SK-N-SH treated with all-trans-retinoic acid at 6 μM for 48 hours (cell line): ENCODE measurements at regions not wholly inside any gene's neighbourhood (a gene's known extent, or its start where the extent isn't known, plus 50 kb on each side); places are given as distances from the start of the nearest gene placed in this dataset.

Source experiments
- ATAC-seq: fragments of 200-7000 bp; cut with Tn5 transposase; 3 replicates; pipeline ENCODE4 v1.9.1; 2020; ENCODE audit warnings: mild to moderate bottlenecking, moderate library complexity
- ARNTL ChIP-seq: fragments of 450-650 bp; formaldehyde crosslinking; IDR thresholded peaks from 2 replicates; pipeline ENCODE4 v1.5.0; 2020; ENCODE audit warnings: low read depth, mild to moderate bottlenecking, moderate library complexity, borderline replicate concordance
- BACH2 ChIP-seq: fragments of 250-450 bp; sonication (Bioruptor Pico); IDR thresholded peaks from 2 replicates; pipeline ENCODE4 v1.9.0; 2021; ENCODE audit warnings: mild to moderate bottlenecking, borderline replicate concordance
- CSDC2 ChIP-seq: fragments of 250-450 bp; sonication (Bioruptor Pico); IDR thresholded peaks from 2 replicates; pipeline ENCODE4 v1.5.0; 2020; ENCODE audit warnings: mild to moderate bottlenecking, moderate library complexity
- ESRRG ChIP-seq: fragments of 250-450 bp; sonication (Bioruptor Pico); IDR thresholded peaks from 2 replicates; pipeline ENCODE4 v1.6.1; 2021; ENCODE audit warnings: mild to moderate bottlenecking
- OSR1 ChIP-seq: fragments of 250-450 bp; sonication (Bioruptor Pico); IDR thresholded peaks from 2 replicates; pipeline ENCODE4 v1.8.0; 2022; ENCODE audit warnings: moderate library complexity, mild to moderate bottlenecking, inconsistent platforms
- PATZ1 ChIP-seq: fragments of 250-450 bp; sonication (Bioruptor Pico); IDR thresholded peaks from 2 replicates; pipeline ENCODE4 v1.8.0; 2020; ENCODE audit warnings: mild to moderate bottlenecking, moderate library complexity, borderline replicate concordance
- RARB ChIP-seq: fragments of 250-450 bp; sonication (Bioruptor Pico); IDR thresholded peaks from 2 replicates; pipeline ENCODE4 v1.8.0; 2021; ENCODE audit warnings: mild to moderate bottlenecking, moderate library complexity
- TCF4 ChIP-seq: fragments of 250-450 bp; sonication (Bioruptor Pico); IDR thresholded peaks from 2 replicates; pipeline ENCODE4 v1.8.0; 2021; ENCODE audit warnings: mild to moderate bottlenecking, moderate library complexity, borderline replicate concordance
- TOX ChIP-seq: fragments of 250-450 bp; sonication (Bioruptor Pico); IDR thresholded peaks from 2 replicates; pipeline ENCODE4 v1.8.0; 2021; ENCODE audit warnings: mild to moderate bottlenecking, moderate library complexity, borderline replicate concordance
- ZC3H10 ChIP-seq: fragments of 250-450 bp; sonication (Bioruptor Pico); IDR thresholded peaks from 2 replicates; pipeline ENCODE4 v1.5.1; 2021; ENCODE audit warnings: mild to moderate bottlenecking, moderate library complexity
- ZFP3 ChIP-seq: fragments of 250-450 bp; sonication (Bioruptor Pico); IDR thresholded peaks from 2 replicates; pipeline ENCODE4 v1.5.0; 2020; ENCODE audit warnings: mild to moderate bottlenecking, moderate library complexity
- ZFP30 ChIP-seq: fragments of 450-650 bp; formaldehyde crosslinking; IDR thresholded peaks from 2 replicates; pipeline ENCODE4 v1.5.0; 2022; ENCODE audit warnings: mild to moderate bottlenecking, moderate library complexity
- ZNF565 ChIP-seq: fragments of 450-650 bp; formaldehyde crosslinking; conservative IDR thresholded peaks from 2 replicates; pipeline ENCODE4 v1.5.0; 2020; ENCODE audit warnings: low read depth, mild to moderate bottlenecking, moderate library complexity
- ZNF70 ChIP-seq: fragments of 450-650 bp; formaldehyde crosslinking; IDR thresholded peaks from 2 replicates; pipeline ENCODE4 v1.5.0; 2020; ENCODE audit warnings: mild to moderate bottlenecking, moderate library complexity
- ZNF8 ChIP-seq: fragments of 450-650 bp; formaldehyde crosslinking; IDR thresholded peaks from 2 replicates; pipeline ENCODE4 v1.5.0; 2020; ENCODE audit warnings: mild to moderate bottlenecking, moderate library complexity
- TF ChIP-seq, protein P1 (sequence below): fragments of 250-450 bp; sonication (Bioruptor Pico); IDR thresholded peaks from 2 replicates; pipeline ENCODE4 v1.5.1; 2020; ENCODE audit warnings: low read depth, mild to moderate bottlenecking, moderate library complexity
- TF ChIP-seq, protein P2 (sequence below): fragments of 250-450 bp; sonication (Bioruptor Pico); IDR thresholded peaks from 2 replicates; pipeline ENCODE4 v1.5.1; 2021; ENCODE audit warnings: mild to moderate bottlenecking, moderate library complexity
- TF ChIP-seq, protein P3 (sequence below): fragments of 250-450 bp; sonication (Bioruptor Pico); IDR thresholded peaks from 2 replicates; pipeline ENCODE4 v1.5.0; 2020; ENCODE audit warnings: mild to moderate bottlenecking, moderate library complexity

GRCh38 chr1:208527156-208527555 lies 283.0 kb upstream of the PLXNA2 start:
- TF ChIP-seq, protein P1, sequence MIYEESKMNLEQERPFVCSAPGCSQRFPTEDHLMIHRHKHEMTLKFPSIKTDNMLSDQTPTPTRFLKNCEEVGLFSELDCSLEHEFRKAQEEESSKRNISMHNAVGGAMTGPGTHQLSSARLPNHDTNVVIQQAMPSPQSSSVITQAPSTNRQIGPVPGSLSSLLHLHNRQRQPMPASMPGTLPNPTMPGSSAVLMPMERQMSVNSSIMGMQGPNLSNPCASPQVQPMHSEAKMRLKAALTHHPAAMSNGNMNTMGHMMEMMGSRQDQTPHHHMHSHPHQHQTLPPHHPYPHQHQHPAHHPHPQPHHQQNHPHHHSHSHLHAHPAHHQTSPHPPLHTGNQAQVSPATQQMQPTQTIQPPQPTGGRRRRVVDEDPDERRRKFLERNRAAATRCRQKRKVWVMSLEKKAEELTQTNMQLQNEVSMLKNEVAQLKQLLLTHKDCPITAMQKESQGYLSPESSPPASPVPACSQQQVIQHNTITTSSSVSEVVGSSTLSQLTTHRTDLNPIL = no peak
- no peak for TF ChIP-seq TCF4 (CRISPR knock-in tag)
- TF ChIP-seq ZFP3 = no peak
- TF ChIP-seq ZC3H10 (CRISPR knock-in tag) = no peak
- no peak for TF ChIP-seq BACH2
- TF ChIP-seq, protein P2, sequence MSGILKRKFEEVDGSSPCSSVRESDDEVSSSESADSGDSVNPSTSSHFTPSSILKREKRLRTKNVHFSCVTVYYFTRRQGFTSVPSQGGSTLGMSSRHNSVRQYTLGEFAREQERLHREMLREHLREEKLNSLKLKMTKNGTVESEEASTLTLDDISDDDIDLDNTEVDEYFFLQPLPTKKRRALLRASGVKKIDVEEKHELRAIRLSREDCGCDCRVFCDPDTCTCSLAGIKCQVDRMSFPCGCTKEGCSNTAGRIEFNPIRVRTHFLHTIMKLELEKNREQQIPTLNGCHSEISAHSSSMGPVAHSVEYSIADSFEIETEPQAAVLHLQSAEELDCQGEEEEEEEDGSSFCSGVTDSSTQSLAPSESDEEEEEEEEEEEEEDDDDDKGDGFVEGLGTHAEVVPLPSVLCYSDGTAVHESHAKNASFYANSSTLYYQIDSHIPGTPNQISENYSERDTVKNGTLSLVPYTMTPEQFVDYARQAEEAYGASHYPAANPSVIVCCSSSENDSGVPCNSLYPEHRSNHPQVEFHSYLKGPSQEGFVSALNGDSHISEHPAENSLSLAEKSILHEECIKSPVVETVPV = no peak
- TF ChIP-seq RARB (CRISPR knock-in tag) = no peak
- no peak for TF ChIP-seq CSDC2 (CRISPR knock-in tag)
- TF ChIP-seq ARNTL (CRISPR knock-in tag) = no peak
- no peak for TF ChIP-seq ESRRG
- TF ChIP-seq, all 23 proteins: peak for 0
- ATAC-seq = no peak

- no peak for ATAC-seq
- TF ChIP-seq PATZ1 (CRISPR knock-in tag) = no peak
- no peak for TF ChIP-seq ZNF565 (CRISPR knock-in tag)
- TF ChIP-seq ZNF8 (CRISPR knock-in tag) = no peak
- TF ChIP-seq, protein P1 = no peak
- no peak for TF ChIP-seq OSR1 (CRISPR knock-in tag)
- TF ChIP-seq ARNTL (CRISPR knock-in tag) = no peak
- TF ChIP-seq BACH2 = no peak
- TF ChIP-seq, protein P3, sequence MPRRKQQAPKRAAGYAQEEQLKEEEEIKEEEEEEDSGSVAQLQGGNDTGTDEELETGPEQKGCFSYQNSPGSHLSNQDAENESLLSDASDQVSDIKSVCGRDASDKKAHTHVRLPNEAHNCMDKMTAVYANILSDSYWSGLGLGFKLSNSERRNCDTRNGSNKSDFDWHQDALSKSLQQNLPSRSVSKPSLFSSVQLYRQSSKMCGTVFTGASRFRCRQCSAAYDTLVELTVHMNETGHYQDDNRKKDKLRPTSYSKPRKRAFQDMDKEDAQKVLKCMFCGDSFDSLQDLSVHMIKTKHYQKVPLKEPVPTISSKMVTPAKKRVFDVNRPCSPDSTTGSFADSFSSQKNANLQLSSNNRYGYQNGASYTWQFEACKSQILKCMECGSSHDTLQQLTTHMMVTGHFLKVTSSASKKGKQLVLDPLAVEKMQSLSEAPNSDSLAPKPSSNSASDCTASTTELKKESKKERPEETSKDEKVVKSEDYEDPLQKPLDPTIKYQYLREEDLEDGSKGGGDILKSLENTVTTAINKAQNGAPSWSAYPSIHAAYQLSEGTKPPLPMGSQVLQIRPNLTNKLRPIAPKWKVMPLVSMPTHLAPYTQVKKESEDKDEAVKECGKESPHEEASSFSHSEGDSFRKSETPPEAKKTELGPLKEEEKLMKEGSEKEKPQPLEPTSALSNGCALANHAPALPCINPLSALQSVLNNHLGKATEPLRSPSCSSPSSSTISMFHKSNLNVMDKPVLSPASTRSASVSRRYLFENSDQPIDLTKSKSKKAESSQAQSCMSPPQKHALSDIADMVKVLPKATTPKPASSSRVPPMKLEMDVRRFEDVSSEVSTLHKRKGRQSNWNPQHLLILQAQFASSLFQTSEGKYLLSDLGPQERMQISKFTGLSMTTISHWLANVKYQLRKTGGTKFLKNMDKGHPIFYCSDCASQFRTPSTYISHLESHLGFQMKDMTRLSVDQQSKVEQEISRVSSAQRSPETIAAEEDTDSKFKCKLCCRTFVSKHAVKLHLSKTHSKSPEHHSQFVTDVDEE = no peak
- TF ChIP-seq TOX (CRISPR knock-in tag) = no peak
- TF ChIP-seq TCF4 (CRISPR knock-in tag) = no peak
Measured at GRCh38 chr1:208528578-208529240, 284.5 kb upstream of the PLXNA2 start.

DNA sequence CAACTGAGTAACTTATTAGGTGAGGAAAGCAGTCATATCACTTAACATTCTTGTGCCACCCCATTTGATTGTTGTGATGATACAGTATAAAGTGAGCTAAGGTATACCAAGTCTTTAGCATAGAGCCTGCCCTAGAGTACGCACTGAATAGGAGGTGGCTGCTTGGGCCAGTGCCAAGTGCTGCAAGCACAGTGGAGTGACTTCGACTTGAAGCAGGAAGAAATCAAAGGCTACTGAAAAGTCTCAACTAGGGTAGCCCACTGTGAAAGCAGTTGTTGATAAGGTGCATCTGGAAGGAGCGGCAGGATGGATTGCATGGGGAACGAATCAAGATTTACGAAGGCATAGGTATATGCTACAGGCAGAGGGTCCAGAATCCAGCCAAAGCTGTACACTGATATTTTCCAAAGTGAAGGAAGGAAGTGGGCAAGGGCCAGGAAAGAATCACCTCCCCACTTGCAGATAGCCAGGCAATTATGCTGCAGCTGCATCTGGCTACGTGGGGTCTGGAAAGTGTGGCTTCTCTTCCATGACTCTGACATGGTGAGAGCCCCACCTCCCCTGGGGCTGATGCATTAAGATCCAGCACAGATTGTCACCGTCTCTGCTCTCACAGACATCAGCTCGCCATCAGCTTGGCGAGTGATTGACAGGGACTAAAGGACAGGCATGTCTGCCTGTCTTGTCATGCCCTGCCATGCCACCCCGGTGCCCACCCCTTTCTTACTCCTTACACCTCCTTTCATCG lies 287.0 kb upstream of the PLXNA2 start:
- ATAC-seq = no peak; the same call in 2 of the 3 replicates

More for the DNA sequence above, 287.0 kb upstream of the PLXNA2 start:
- TF ChIP-seq RARB (CRISPR knock-in tag) = no peak
- no peak for TF ChIP-seq TOX (CRISPR knock-in tag)
- no peak for TF ChIP-seq ZFP3
- TF ChIP-seq PATZ1 (CRISPR knock-in tag) = no peak
- TF ChIP-seq, protein P3 = peak; percentile 87; the same call in 1 of the 2 replicates
- no peak for TF ChIP-seq ZFP30 (CRISPR knock-in tag)
- TF ChIP-seq ZC3H10 (CRISPR knock-in tag) = no peak
- peak; percentile 80 for TF ChIP-seq ZNF70 (CRISPR knock-in tag)
- peak; percentile 54 for TF ChIP-seq TCF4 (CRISPR knock-in tag)
